NCI-H82 treated with DMSO at 0.1 percent for 48 hours (cell line): ENCODE measurements at regions not wholly inside any gene's neighbourhood (a gene's known extent, or its start where the extent isn't known, plus 50 kb on each side); places are given as distances from the start of the nearest gene placed in this dataset.
"Not testable (repeated sequence)": the region's sequence is repeated elsewhere in the genome, so short reads cannot be mapped to it uniquely, and the experiment has no call there.

Source experiments
- DNase-seq: peaks from one replicate; lab custom pipeline; 2025; ENCODE audit not compliant: unreplicated experiment; lab: John Stamatoyannopoulos, UW

DNA sequence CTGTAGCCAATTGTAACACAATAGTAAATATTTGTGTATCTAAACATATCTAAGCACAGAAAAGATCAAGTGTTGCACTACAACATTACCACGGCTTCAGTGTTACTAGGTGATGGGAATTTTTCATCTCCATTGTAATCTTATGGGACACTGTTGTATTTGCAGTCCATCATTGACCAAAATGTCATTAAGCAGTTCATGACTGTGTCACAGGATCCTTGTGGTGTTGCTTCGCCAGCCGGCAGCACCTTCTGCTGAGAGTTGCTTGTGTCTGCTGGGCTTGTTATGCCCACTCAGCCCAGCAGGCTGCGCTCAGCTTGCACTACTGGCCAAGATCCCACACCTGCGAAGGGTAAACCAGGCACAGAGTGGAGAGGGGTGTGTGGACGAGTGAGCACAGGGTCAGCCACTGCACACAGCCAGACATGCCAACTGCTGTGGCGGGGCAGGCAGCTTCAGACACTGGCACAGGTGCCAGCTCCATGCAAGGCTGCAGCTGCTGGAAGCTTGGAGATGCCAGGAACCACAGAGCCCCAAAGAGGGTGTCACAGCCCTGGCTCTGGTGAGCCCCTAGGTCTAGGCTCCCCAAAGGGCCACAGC is 273.7 kb downstream of the CETN3 start:
- DNase-seq, result peak; percentile 12

DNA sequence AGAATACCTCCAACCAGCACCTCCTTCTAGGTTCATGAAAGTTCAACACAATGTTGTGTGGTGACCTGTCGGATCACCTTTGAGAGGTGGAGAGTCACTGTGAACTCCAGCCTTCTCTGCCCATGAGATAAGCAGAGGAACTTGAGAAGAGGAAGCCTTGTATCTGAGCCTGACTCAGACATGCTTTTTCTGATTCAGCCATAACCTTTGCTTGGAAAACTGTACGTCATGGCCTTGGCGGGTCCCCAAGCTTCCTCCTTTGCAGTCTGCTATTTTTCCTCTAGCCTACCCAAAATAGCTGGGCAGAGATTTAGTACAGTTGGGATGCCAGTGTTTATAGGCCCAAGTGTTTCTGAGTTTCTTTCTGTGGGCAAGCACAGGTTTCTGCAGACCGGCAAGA is 274.7 kb downstream of the CETN3 start:
- no peak for DNase-seq

DNA sequence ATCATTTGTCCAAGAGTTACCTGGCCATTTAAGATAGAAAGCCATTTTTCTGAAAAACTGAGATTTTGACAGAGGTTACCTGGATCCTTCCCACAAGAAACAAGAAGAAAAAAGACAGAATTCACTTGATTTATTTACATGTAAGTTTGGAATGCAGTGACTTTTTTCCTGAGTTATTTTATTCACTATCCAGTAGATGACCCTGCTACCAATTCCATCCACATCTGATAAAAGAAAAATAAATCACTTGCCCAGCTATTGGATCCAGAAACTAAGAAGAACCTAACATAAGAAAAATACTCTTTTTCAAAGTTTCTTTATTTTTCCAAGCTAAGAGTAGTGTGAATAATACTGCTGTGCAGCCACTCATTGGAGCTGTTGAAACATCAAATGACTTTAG is 275.2 kb downstream of the CETN3 start:
- DNase-seq, result no peak

DNA sequence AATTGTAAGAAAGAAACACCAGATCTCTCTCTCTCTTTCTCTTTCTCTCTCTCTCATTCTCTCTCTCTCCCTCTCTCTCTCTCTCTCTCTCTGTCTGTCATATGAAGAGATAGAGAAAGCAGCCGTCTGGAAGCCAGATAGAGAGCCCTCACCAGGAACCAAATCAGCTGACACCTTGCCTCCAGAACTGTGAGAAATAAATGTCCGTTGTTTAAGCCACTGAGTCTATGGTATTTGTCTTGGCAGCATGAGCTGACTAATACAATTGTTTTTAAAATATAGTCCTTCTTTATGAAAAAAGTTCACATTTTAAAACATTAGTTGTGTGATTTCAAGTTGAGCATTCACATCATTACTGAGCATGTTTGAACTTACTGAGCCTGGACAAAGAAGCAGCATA is 275.6 kb downstream of the CETN3 start:
- DNase-seq, result no peak

DNA sequence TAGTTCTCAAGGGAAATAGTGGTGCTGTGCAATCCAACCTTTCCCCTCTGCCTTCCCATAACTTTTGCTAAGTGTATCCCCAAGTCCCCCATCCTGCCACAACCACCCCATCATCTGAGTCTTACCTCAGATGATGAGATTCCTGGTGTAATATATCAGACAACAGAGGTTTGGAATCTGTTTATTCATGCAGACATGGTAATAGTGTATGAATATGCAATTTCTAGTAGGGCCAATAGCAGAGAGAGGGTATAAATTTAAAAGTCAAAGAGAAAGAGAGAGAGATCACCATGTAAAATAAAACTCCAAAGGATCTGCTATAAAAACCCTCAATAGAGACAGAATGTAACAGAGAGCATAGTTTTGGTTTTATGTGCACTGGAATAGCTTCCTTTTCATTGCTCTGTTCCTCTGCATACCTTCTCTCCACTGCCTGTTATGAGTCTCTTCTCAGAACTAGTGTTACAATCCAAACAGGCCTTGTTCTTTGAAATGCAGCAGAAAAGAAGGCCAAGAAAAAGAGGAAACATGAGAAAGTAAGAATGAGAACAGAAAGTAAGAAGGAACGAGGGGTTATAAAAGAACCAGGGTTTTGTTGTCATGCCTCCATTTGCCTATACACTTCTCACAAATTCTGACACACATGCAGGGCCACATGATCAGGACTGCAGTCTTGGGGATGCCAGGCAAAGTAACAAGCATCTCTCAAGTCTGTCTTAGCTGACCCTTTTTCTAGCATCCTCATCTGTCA is 278.0 kb downstream of the CETN3 start:
- no peak for DNase-seq

DNA sequence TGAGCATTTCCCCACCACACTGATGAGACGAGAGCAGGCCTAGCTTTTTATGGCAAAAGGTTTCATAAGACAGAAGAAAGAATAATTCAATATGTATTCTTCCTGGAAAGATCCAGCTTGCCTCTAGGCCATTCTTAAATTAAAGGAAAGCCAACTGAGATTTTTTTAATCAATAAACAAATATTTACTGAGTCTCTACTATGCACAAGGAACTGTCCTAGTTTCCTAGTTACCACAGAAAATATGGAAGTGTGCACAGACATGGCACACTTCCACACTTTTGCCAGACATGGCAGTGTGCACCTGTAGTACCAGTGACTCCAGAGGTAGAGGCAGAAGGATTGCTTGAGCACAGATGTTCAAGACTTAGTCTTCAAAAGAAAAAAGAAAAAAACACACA is 281.0 kb downstream of the CETN3 start:
- no peak for DNase-seq

DNA sequence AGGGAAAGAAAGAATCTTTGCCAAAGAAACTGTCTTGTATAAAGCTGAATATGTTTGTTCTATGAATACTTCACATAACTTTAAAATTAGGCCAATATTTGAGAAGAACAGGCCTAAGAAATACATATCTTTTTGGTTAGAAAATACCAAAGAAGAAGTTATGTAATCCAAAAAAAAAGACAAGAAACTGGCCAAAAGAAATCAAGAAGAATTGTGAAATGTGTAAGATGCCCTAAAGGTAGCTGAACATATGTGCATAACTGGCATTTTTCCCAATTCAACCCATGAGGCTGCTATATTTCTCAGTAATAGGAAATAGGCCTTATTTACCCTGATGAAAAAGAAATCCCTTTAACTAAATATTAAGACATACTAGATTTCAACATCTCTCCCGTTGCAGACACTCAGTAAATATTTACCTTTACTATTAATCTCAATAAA is 290.0 kb downstream of the CETN3 start:
- no peak for DNase-seq

DNA sequence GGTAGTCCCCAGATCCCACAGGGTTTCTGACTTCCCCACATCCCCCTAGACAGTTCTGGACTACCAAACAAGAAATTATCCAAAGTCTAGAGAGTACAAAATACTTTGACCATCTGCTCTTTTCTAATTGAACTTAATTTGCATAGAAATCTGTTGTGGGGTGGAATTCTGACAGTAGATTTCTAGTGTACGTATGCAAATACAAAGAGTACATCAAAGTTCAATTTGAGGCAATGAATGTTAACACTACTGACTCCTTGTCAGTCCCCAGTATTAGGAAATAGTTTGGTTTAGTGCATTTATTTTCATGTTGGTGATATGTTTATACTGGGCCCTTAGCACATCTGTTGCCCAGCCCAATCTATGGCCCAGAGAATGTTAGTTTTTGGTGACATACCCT is 292.6 kb downstream of the CETN3 start:
- no peak for DNase-seq

DNA sequence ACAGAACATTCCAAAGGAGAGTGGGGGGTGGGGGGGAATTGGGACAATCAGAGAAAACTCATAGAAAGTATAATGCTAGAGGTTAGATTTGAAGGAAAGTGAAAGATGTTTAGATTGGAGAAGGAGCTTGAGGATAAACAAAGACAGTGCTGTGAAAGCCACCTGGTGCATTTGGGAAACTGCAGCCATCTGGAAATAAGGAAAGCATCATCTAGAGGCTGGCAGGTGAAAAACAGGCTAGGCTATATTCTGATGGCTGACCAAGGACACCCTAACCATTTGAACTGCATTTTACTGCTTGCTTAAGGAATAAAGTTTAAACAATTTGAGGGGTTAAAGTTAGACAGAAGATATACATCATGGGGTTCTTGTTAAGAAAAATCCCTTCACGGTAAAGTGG is 296.4 kb downstream of the CETN3 start:
- DNase-seq, result no peak

DNA sequence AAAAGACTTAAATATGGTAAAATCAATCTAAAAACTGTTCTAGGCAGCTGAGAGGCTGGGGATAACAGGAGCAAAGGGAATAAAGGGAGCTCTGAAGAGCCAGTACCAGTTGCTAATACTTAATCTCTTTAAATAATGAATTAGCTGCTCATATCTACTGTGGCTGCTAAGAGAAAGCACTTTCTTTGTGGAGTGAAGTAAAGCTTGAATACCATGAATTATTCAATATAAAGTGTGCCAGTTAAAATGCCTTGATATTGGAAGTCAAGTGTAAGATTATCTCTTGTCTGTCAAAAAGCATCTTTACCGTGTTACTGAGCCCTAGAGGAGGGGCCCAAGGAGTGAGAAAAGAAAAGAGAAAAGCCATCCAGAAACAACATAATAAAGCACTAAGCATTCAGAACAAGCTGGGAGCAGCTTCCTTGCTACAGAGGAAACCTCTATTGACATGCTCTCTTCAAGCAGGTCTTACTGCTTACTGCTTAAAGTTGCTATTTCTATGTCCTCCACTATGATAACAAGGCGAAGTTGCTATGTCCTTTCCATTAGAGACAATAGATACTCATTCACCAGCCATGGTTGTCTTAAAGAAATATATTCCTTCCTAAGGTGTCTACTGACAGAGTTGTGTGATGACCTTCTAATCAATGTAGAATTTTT is 297.4 kb downstream of the CETN3 start:
- peak; percentile 5 for DNase-seq

DNA sequence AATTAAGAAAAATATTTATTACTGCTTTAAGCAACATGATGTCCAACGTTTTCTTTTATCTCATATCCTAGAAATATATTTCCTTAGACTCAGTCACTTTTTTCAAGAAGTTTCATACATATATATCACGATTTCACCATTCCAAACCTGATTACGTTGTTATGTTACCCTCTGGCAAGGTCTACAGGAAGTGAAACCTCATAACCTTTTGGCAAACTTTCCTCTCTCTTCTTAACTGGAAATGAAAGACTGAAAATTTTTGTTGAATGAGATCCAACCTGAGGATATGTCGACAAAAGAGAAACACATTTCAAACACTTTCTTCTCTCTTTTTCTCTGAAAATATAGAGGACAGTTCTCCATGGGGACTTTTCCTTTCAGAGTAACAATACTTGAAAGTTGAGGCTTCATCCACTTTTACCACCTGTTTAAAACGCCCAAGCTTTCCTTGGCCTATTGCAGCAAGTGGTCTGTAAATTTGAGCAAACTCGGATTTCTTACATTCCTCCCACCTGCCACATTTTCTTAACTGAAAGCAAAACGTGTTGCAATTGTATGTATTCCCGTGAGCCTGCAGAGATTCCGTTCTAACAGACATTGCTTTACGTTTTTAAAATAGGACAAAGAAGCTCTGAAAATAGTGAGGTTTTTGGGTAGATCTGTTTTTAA is 298.1 kb downstream of the CETN3 start:
- DNase-seq, result no peak

DNA sequence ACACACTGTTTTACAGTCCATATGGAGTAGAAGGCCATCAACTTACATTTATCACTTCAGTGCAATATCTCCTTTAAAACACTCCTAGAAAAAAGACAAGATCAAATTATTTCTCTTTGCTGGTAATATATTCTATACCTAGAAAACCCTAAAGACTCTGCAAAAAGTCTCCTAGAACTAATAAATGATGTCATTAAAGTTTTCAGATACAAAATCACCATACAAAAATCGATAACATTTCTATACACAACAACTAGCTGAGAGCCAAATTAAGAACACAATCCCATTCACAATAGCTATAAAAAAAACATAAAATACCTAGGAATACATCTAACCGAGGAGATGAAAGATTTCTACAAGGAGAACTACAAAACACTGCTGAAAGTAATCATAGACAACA is 300.3 kb downstream of the CETN3 start:
- DNase-seq, result no peak

DNA sequence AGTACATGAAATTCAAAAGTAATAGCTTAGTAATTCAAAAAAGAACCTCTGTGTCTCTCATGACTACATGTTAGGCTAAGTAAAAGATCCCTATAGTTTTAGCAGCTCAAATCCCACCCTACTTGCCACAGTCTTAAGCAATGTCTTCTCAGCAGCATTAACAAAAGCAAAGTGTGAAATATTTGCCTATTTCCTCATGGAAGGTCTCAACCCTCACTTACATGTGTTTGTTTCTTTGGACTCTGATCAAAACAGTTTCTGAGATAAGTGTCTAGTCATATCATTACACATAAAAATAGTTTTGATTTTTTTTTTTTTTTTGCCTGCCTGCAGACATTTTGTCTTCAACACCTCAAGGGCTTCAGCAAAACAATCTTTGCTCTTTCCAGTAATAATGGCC is 310.5 kb downstream of the CETN3 start:
- no peak for DNase-seq

DNA sequence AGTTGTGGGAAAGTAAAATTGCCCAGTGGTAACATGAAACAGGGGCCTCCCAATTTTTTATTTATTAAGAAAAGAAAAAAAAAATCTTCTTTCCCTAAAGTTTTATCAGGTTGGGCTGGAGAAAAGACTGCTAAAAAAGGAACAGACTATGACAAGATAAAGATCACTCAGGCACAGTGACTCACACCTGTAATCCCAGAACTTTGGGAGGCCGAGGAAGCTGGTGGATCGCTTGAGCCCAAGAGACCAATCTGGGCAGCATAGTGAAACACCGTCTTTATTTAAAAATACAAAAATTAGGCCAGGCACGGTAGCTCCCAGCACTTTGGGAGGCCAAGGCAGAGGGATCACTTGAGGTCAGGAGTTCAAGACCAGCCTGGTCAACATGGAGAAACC is 312.5 kb downstream of the CETN3 start:
- DNase-seq, result no peak

DNA sequence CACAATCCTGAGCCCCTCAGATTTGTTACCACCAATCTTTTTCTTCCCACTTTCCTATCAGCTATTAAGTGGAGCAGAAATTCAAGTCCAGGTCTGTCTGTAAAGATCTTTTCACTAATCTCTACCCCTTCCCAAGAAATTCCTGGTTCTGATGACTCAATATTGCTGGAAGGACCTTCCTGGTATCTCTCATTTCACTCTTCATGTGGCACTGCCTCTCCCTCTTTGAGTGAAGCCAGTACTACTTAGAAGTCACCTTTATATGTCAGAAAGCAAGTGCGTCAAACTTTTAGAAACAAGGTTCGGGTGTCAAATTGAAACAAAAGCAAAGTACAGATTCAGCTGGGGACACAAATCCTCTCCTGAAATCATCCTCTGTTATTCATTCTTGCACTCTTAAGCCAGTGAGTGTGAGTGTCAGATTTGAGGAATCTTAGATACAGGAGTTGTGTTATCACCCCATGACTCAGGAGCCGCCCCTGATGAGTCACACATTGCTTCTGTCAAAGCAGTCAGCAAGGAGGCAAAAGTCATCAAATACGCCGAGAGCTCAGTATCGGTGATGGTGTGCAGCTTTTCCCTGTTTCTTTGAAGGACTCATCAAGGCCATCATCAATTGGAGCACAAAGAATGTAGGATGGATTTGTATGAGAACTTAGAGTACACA is 313.0 kb downstream of the CETN3 start:
- no peak for DNase-seq

DNA sequence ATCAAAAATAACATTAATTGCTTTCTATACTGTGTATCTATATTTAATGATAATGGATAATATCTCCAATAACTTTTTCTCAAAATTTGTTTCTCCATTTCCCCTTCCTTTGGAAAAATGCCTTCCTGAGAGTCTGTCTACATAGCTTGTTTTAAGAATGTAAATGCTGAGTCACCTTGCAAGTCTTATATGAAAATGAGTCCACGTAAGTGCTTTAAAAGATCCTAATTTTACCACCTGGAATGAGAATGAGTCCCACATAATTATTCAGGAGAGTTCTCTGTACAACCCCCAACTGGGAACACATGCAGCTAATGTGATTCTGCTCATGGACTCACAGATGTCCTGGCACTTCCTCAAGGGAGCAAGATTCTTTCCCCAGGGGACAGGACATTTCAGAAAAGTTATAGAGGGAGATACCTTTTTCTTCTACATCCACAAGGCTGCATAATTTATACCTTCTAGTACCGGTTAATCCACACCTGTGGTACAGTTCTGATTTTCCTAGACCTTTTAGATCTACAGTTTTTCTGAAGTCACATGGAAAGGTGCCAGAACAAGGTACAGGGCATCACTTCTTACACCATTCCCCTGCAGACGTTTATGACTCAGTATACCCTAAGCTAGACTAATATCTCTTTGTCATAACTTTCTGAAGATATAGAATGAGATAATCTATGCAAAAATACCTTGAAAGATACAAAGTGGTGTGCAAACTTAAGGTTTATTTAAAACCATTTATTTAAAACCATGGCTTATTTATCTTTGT is 314.1 kb downstream of the CETN3 start:
- DNase-seq, result no peak

DNA sequence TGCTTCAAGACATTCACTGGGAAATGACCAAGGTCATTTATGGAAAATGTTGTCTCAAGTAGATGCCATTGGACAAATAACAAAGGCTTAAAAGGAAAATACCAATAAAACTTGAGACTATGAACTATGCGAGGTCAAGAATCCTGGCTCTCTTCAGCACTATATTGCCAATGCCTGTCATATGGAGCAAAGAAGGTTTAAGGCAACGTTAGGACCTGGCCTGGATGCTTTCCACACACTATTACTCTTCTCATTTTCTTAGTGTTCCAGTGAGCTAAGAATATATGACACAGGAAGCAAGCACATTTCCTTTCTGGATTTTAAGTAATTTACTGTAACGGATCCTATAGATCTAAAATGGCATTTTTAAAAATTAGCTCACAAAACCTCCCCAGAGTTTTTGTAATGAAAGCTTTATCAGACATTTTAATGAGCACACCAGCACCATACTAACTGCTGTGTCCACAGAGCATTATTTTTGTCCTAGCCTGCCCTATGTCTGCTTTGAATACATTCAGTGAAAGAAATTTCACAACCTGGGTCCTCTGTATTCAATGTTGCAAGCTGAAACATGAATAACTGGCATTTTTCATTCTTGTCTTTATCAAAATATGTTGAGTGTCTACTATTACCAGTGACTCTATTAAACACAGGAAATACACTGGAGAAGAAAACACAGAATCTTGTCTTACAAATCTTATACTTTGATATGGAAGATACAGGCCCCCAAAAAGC is 315.6 kb downstream of the CETN3 start:
- no peak for DNase-seq

DNA sequence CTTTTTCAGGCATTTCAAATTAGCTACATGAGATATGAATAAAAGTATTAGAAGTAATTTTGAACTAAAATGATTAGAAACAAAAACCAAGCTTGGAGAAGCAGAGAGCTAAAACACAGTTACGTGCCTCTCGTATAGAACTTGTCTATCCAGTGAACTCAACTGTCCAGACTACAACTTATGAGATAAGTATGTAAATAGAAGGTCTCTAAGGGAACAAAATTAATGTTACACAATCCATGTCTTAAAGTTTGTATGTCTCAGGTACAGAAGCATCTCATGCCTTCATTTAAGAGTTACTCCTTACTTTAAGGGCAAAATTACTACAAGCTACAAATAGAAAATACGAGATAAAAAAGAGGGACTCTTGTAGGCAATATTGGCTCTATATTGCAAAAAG is 316.8 kb downstream of the CETN3 start:
- no peak for DNase-seq

DNA sequence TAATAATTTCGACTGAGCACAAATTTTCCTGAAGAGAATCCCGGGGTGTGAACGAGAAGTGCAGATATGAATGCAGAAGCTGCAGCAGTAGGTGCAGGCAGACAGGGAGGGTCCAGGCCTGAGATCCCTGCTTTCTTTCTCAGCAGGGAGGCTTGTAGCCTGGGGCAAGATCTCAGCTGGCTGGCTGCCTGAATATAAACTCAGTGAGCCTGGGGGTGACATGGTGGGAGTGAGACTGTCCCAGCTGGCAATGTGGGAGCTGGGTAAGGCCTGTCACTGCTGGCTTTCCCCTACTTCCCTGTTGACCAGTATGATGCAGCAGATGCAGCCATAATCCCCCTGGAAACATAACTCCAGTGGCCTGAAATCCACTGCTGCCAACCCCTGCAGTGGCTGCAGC is 325.2 kb downstream of the CETN3 start:
- DNase-seq, result no peak

DNA sequence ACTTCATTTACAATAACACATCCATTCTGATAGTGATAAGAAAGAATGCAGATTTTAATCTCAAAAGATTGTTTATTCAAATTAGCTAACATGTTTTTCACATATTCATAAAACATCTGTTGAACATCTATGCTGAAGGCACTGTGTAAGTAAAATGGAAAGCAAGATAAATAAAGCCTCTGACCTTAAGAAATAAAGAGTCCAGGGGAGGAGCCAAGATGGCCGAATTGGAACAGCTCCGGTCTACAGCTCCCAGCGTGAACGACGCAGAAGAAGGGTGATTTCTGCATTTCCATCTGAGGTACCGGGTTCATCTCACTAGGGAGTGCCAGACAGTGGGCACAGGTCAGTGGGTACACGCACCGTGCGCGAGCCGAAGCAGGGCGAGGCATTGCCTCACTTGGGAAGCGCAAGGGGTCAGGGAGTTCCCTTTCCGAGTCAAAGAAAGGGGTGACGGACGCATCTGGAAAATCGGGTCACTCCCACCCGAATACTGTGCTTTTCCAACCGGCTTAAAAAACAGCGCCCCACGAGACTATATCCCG is 336.5 kb downstream of the CETN3 start:
- DNase-seq, result not testable (repeated sequence)
